ENCODE measurements at regions not wholly inside any gene's neighbourhood (a gene's known extent, or its start where the extent isn't known, plus 50 kb on each side); places are given as distances from the start of the nearest gene placed in this dataset.
"Not testable (repeated sequence)": the region's sequence is repeated elsewhere in the genome, so short reads cannot be mapped to it uniquely, and the experiment has no call there.

DNA sequence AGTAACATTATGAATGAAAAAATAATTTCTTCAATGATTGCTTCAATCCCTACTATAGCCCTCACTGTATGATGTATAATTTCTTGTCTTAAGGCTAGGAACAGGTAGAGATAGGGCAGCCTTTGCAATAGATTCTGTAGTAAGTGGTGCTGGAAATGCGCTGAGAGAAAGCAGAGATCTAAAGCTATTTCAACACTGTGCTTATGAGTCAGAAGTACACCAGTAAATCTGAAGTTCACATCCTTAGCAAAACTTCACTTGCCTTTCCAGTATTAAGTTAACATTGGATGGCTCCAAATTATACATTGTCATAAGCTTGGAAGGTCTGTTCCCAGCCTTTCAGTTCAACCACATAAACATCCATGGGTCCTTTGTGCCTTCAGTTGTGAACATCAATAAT lies 178.2 kb upstream of the EPHA4 start:
- H3K4me3 Mint-ChIP-seq, result no peak overlapping the region
- ATAC-seq (ENCODE audit: low read depth in 2 of 2), result no peak
- H3K27me3 Mint-ChIP-seq, result no peaks in the 10 kb centered on the region
- Histone ChIP-seq H3K27ac (ENCODE audit: insufficient read depth, low read length, poor library complexity, severe bottlenecking) (no peak overlapping the region), H3K36me3 (ENCODE audit: control insufficient read depth, insufficient read depth, low read length) (no peaks in the 10 kb centered on the region), H3K27me3 (ENCODE audit: control insufficient read depth, insufficient read depth, low read length) (no peaks in the 10 kb centered on the region), H3K9me3 (ENCODE audit: control insufficient read depth in 2 of 2, low read length in 2 of 2) (no peaks in the 10 kb centered on the region), H3K4me1 (ENCODE audit: control insufficient read depth, insufficient read depth, low read length, poor library complexity, severe bottlenecking) (no peaks in the 10 kb centered on the region), H3K4me3 (ENCODE audit: low read depth, low read length) (no peak overlapping the region)
- H3K27ac Mint-ChIP-seq, result no peak overlapping the region
- no peaks in the 10 kb centered on the region for H3K36me3 Mint-ChIP-seq
- peaks cover 0 to 4% (median 0%) of the 10 kb centered on the region in 7 donors for H3K9me3 Mint-ChIP-seq
- no peak for DNase-seq
- no peaks in the 10 kb centered on the region for H3K4me1 Mint-ChIP-seq

DNA sequence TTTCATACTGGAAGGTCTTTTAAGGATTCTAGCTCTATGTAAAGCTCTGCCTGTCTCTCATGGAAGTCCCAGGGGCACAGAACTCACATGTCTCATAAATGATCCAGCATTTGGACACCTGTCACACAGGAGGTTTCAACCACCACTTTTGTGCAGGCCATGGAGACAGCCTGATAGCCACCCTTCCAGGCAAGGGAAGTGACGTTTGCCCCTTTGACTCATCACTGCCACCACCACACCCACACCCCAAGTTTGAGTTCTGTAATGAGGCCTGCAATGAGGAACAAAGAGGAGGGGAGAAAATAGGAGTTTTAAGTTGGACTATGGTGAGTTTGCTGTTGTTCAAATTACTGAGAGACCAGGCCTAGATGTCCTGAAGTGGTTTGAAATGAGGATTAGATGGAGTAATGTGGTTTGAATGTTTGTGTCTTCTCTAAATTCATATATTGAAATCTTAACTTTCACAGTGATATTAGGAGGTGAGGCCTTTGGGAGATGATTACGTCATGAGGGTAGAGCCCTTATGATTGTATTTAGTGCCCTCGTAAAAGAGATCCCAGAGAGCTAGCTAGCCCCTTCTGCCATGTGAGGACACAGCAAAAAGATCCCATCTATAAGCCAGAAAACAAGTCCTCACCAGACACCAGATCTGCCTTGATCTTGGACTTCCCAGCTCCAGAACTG lies 175.3 kb upstream of the EPHA4 start:
- no peak overlapping the region for H3K4me3 Mint-ChIP-seq
- no peaks in the 10 kb centered on the region for H3K4me1 ChIP-seq (ENCODE audit: control insufficient read depth, insufficient read depth, low read length, poor library complexity, severe bottlenecking)
- ATAC-seq (ENCODE audit: low read depth in 2 of 2), result no peak
- peaks cover 5% of the 10 kb centered on the region for H3K27me3 Mint-ChIP-seq
- peaks cover 0 to 2% (median 0%) of the 10 kb centered on the region in 7 donors for H3K9me3 Mint-ChIP-seq
- no peak overlapping the region for H3K27ac ChIP-seq (ENCODE audit: insufficient read depth, low read length, poor library complexity, severe bottlenecking)
- no peak overlapping the region for H3K27ac Mint-ChIP-seq
- H3K4me1 Mint-ChIP-seq, result no peaks in the 10 kb centered on the region
- H3K4me3 ChIP-seq (ENCODE audit: low read depth, low read length), result no peak overlapping the region
- H3K27me3 ChIP-seq (ENCODE audit: control insufficient read depth, insufficient read depth, low read length), result no peaks in the 10 kb centered on the region
- H3K36me3 ChIP-seq (ENCODE audit: control insufficient read depth, insufficient read depth, low read length), result no peaks in the 10 kb centered on the region
- H3K36me3 Mint-ChIP-seq, result no peaks in the 10 kb centered on the region
- H3K9me3 ChIP-seq (ENCODE audit: control insufficient read depth in 2 of 2, low read length in 2 of 2), result no peaks in the 10 kb centered on the region
- DNase-seq, result no peak

DNA sequence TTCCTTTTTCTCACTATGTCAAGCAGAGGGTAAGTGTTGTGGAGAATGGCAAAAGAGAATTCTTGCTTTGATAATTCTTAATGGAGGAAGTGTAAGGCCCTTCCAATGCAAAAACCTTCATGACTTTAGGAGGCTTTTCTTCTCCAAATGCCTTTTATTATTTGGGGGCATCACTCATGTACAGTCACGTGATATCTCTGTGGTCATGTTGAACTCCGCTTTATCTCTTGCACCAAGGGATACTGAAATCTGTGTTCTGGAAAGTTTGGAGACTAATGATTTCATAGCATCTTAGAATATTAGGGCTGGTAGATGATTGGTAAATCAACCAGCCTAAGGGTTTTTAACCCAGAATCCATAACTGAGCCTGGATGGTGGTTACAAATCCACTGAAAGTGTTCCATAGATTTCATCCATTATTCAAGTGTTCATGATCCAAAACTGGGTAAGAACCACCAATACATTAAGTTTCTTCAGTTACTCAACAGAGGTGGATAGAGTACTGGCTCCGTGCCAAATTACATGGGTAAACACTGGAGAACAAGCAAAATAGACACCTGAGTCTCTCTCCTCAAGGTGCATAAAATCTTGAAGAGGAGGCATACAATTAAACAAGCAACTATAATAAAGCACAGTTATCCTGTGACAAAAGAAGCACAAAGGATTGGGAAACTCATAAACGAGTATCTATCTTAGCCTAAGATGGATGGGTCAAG lies 169.6 kb upstream of the EPHA4 start:
- Histone ChIP-seq H3K27me3 (ENCODE audit: control insufficient read depth, insufficient read depth, low read length) (no peaks in the 10 kb centered on the region), H3K27ac (ENCODE audit: insufficient read depth, low read length, poor library complexity, severe bottlenecking) (no peak overlapping the region), H3K4me3 (ENCODE audit: low read depth, low read length) (no peak overlapping the region), H3K36me3 (ENCODE audit: control insufficient read depth, insufficient read depth, low read length) (no peaks in the 10 kb centered on the region), H3K9me3 (ENCODE audit: control insufficient read depth in 2 of 2, low read length in 2 of 2) (no peaks in the 10 kb centered on the region), H3K4me1 (ENCODE audit: control insufficient read depth, insufficient read depth, low read length, poor library complexity, severe bottlenecking) (no peaks in the 10 kb centered on the region)
- no peaks in the 10 kb centered on the region for H3K4me1 Mint-ChIP-seq
- H3K9me3 Mint-ChIP-seq, result peaks cover 0 to 10% (median 3%) of the 10 kb centered on the region in 7 donors
- no peak overlapping the region for H3K27ac Mint-ChIP-seq
- DNase-seq (no peak), ATAC-seq (ENCODE audit: low read depth in 2 of 2) (no peak)
- peaks cover 5% of the 10 kb centered on the region for H3K27me3 Mint-ChIP-seq
- no peaks in the 10 kb centered on the region for H3K36me3 Mint-ChIP-seq
- no peak overlapping the region for H3K4me3 Mint-ChIP-seq

DNA sequence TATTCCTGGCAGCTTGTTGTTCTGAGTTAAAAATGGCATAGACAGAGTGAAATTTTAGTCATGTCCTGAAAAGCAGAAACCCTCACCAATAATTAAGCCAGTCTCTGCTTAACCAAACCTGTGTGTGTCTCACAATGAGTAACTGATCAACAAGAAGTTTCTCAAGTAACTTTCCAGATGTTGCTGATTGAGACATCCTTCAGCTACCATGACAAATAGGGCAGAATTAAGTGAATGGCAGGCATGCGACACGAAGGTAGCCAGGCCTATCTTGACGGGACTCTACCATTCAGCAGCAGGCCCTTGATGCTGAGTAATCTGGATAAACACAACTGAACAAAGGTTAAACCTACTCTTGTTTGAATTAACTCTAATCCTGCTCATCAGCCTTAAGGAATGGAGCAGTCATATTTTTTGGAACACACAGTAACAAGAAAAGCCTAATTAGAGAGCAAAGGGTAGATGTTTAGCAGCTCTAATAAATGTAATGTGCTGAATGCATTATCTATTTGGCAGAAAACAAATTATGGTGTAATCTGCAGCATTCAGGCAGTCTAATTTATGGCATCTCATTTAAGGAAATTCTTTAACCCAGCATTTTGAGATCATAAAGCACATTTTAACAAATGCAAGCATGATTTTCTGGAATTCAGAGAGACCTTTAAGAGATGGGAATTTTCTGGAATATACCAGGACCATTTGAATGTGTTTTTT lies 159.5 kb upstream of the EPHA4 start:
- Mint-ChIP-seq H3K36me3 (no peaks in the 10 kb centered on the region), H3K9me3 (peaks cover 0 to 8% (median 0%) of the 10 kb centered on the region in 7 donors), H3K4me3 (no peak overlapping the region), H3K27ac (no peak overlapping the region), H3K4me1 (no peaks in the 10 kb centered on the region), H3K27me3 (no peaks in the 10 kb centered on the region)
- H3K27me3 ChIP-seq (ENCODE audit: control insufficient read depth, insufficient read depth, low read length), result no peaks in the 10 kb centered on the region
- no peaks in the 10 kb centered on the region for H3K9me3 ChIP-seq (ENCODE audit: control insufficient read depth in 2 of 2, low read length in 2 of 2)
- DNase-seq (no peak), ATAC-seq (ENCODE audit: low read depth in 2 of 2) (no peak)
- H3K4me1 ChIP-seq (ENCODE audit: control insufficient read depth, insufficient read depth, low read length, poor library complexity, severe bottlenecking), result no peaks in the 10 kb centered on the region
- H3K27ac ChIP-seq (ENCODE audit: insufficient read depth, low read length, poor library complexity, severe bottlenecking), result no peak overlapping the region
- H3K36me3 ChIP-seq (ENCODE audit: control insufficient read depth, insufficient read depth, low read length), result no peaks in the 10 kb centered on the region
- no peak overlapping the region for H3K4me3 ChIP-seq (ENCODE audit: low read depth, low read length)

DNA sequence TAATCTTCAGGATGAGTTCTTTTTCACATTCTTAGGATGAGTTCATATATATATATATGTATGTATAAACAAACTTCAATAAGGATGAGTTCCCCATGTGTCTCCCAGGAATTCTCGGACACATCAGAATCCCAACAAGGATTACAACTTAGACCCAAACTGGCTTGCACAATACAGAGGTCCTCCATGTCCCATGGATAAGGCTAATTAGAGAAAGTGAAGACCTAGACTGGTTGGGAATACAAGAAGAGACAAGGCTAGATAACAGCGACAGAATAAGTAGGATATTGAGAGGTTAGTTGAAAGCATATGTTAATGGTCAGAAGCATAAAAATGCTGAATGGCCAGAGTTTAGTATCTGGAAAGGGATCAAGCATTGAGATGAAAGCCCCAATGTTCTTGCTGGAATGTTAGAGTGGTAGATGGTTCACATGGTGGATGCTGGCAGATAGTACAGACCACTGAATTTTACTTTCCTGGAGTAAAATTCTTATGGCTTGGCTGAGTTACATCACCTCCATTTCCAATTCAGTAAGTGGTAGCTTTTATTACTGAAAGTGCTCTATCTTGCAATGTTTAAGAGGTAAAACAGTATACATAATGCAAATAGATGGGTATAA lies 154.9 kb upstream of the EPHA4 start:
- no peaks in the 10 kb centered on the region for H3K27me3 ChIP-seq (ENCODE audit: control insufficient read depth, insufficient read depth, low read length)
- Mint-ChIP-seq H3K27me3 (no peaks in the 10 kb centered on the region), H3K4me1 (no peaks in the 10 kb centered on the region), H3K9me3 (peaks cover 0 to 13% (median 3%) of the 10 kb centered on the region in 7 donors), H3K27ac (no peak overlapping the region), H3K36me3 (no peaks in the 10 kb centered on the region), H3K4me3 (no peak overlapping the region)
- ATAC-seq (ENCODE audit: low read depth in 2 of 2) (no peak), DNase-seq (peak in 1 of 3 donors; percentile 0)
- no peak overlapping the region for H3K4me3 ChIP-seq (ENCODE audit: low read depth, low read length)
- H3K36me3 ChIP-seq (ENCODE audit: control insufficient read depth, insufficient read depth, low read length), result no peaks in the 10 kb centered on the region
- no peak overlapping the region for H3K27ac ChIP-seq (ENCODE audit: insufficient read depth, low read length, poor library complexity, severe bottlenecking)
- H3K9me3 ChIP-seq (ENCODE audit: control insufficient read depth in 2 of 2, low read length in 2 of 2), result no peaks in the 10 kb centered on the region
- H3K4me1 ChIP-seq (ENCODE audit: control insufficient read depth, insufficient read depth, low read length, poor library complexity, severe bottlenecking), result no peaks in the 10 kb centered on the region

DNA sequence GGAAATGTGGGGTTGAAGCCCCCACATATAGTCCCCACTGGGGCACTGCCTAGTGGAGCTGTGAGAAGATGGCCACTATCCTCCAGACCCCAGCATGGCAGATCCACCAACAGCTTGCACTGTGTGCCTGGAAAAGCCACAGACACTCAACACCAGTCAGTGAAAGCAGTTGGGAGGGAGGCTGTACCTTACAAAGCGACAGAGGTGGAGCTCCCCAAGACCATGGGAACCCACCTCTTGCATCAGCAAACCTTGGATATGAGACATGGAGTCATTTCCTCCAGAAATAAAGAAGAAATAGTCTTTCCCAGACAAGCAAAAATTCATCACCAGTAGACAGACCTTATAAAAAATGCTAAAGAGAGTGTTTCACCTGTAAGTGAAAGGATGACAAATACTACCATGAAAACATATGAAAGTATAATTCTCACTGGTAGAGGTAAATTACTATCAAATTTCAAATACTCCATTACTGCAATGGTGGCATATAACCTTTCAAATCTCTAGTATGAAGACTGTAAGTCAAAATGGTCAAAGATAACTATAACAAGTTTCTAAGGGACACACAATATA lies 152.6 kb upstream of the EPHA4 start:
- H3K27me3 Mint-ChIP-seq, result no peaks in the 10 kb centered on the region
- no peaks in the 10 kb centered on the region for H3K36me3 Mint-ChIP-seq
- no peaks in the 10 kb centered on the region for H3K36me3 ChIP-seq (ENCODE audit: control insufficient read depth, insufficient read depth, low read length)
- peaks cover 0 to 15% (median 4%) of the 10 kb centered on the region in 7 donors for H3K9me3 Mint-ChIP-seq
- H3K9me3 ChIP-seq (ENCODE audit: control insufficient read depth in 2 of 2, low read length in 2 of 2), result no peaks in the 10 kb centered on the region
- no peak overlapping the region for H3K4me3 ChIP-seq (ENCODE audit: low read depth, low read length)
- peak in 1 of 3 donors; percentile 1 for DNase-seq
- no peak for ATAC-seq (ENCODE audit: low read depth in 2 of 2)
- no peaks in the 10 kb centered on the region for H3K4me1 Mint-ChIP-seq
- no peak overlapping the region for H3K27ac ChIP-seq (ENCODE audit: insufficient read depth, low read length, poor library complexity, severe bottlenecking)
- no peaks in the 10 kb centered on the region for H3K27me3 ChIP-seq (ENCODE audit: control insufficient read depth, insufficient read depth, low read length)
- no peak overlapping the region for H3K27ac Mint-ChIP-seq
- no peaks in the 10 kb centered on the region for H3K4me1 ChIP-seq (ENCODE audit: control insufficient read depth, insufficient read depth, low read length, poor library complexity, severe bottlenecking)
- no peak overlapping the region for H3K4me3 Mint-ChIP-seq

DNA sequence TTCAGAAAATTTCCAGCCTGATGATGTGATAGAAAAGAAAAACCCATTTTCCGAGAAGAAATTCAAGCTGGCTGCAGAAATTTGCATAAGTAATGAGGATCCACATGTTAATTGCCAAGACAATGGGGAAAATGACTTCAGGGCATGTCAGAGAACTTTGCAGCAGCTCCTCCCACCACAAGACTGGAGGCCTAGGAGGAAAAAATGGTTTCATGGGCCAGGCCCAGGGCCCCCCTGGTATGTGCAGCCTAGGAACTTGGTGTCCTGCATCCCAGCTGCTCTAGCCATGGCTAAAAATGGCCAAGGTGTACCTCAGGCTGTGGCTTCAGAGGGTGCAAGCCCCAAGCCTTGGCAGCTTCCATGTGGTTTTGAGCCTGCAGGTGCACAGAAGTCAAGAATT lies 152.0 kb upstream of the EPHA4 start:
- not testable (repeated sequence) for H3K36me3 Mint-ChIP-seq; H3K4me3 ChIP-seq (ENCODE audit: low read depth, low read length); H3K9me3 ChIP-seq (ENCODE audit: control insufficient read depth in 2 of 2, low read length in 2 of 2); ATAC-seq (ENCODE audit: low read depth in 2 of 2); H3K27ac Mint-ChIP-seq; H3K27ac ChIP-seq (ENCODE audit: insufficient read depth, low read length, poor library complexity, severe bottlenecking); H3K4me3 Mint-ChIP-seq; H3K4me1 ChIP-seq (ENCODE audit: control insufficient read depth, insufficient read depth, low read length, poor library complexity, severe bottlenecking); H3K4me1 Mint-ChIP-seq; DNase-seq; H3K27me3 Mint-ChIP-seq; H3K36me3 ChIP-seq (ENCODE audit: control insufficient read depth, insufficient read depth, low read length); H3K27me3 ChIP-seq (ENCODE audit: control insufficient read depth, insufficient read depth, low read length)
- H3K9me3 Mint-ChIP-seq, result peaks cover 0 to 18% (median 4%) of the 10 kb centered on the region in 7 donors
